SW 1271 (cell line): ENCODE measurements at regions not wholly inside any gene's neighbourhood (a gene's known extent, or its start where the extent isn't known, plus 50 kb on each side); places are given as distances from the start of the nearest gene placed in this dataset.

ENCODE experiments used
- DNase-seq, 2 experiments: peaks; one replicate each; lab custom pipeline; 2025; lab: John Stamatoyannopoulos, UW

GRCh38 chr6:113655761-113656160 is 201.4 kb upstream of the MARCKS start:
- DNase-seq = no peak

- DNase-seq = no peak
These were observed 197.3 kb upstream of the MARCKS start for GRCh38 chr6:113659762-113660404.

GRCh38 chr6:113660819-113661218 is 196.3 kb upstream of the MARCKS start:
- DNase-seq = no peak

GRCh38 chr6:113662093-113662665 is 195.0 kb upstream of the MARCKS start:
- DNase-seq = no peak

- no peak for DNase-seq
These were observed 194.3 kb upstream of the MARCKS start for GRCh38 chr6:113662688-113663333.

- DNase-seq = no peak
These were observed 192.2 kb upstream of the MARCKS start for GRCh38 chr6:113664909-113665308.

- no peak for DNase-seq
These were observed 188.3 kb upstream of the MARCKS start for GRCh38 chr6:113668641-113669408.

GRCh38 chr6:113669606-113670005 is 187.5 kb upstream of the MARCKS start:
- DNase-seq = no peak

- no peak for DNase-seq
These were observed 185.7 kb upstream of the MARCKS start for GRCh38 chr6:113671421-113671820.

GRCh38 chr6:113672491-113673149 is 184.5 kb upstream of the MARCKS start:
- DNase-seq = no peak

- DNase-seq = no peak
These were observed 183.1 kb upstream of the MARCKS start for GRCh38 chr6:113674075-113674474.

GRCh38 chr6:113676057-113676456 is 181.1 kb upstream of the MARCKS start:
- no peak for DNase-seq

- no peak for DNase-seq
These were observed 180.2 kb upstream of the MARCKS start for GRCh38 chr6:113676968-113677367.

GRCh38 chr6:113679051-113679450 is 178.1 kb upstream of the MARCKS start:
- DNase-seq = no peak

- no peak for DNase-seq
These were observed 176.8 kb upstream of the MARCKS start for GRCh38 chr6:113680301-113680700.

- DNase-seq = no peak
These were observed 173.2 kb upstream of the MARCKS start for GRCh38 chr6:113683968-113684367.

- DNase-seq = no peak
These were observed 172.7 kb upstream of the MARCKS start for GRCh38 chr6:113684382-113684901.

GRCh38 chr6:113686049-113686448 is 171.1 kb upstream of the MARCKS start:
- no peak for DNase-seq

- DNase-seq = peak in 1 of 2 experiments; percentile 12
These were observed 167.5 kb upstream of the MARCKS start for GRCh38 chr6:113689620-113690019.

GRCh38 chr6:113690281-113691259 is 166.6 kb upstream of the MARCKS start:
- peak in 1 of 2 experiments; percentile 60 for DNase-seq

- no peak for DNase-seq
These were observed 165.9 kb upstream of the MARCKS start for GRCh38 chr6:113691260-113691656.
